Activated T-cell treated with anti-CD3 and anti-CD28 coated beads for 48 hours (primary cell): ENCODE measurements at regions not wholly inside any gene's neighbourhood (a gene's known extent, or its start where the extent isn't known, plus 50 kb on each side); places are given as distances from the start of the nearest gene placed in this dataset.
A peak's percentile ranks its signal among the peaks of the same experiment; 100 is the strongest.
"Not testable (repeated sequence)": the region's sequence is repeated elsewhere in the genome, so short reads cannot be mapped to it uniquely, and the experiment has no call there.

Experiments
- DNase-seq: peaks from one replicate; pipeline ENCODE4 v3.0.0-alpha.2; 2020; ENCODE audit warnings: low read depth

GRCh38 chr1:101550581-101550980 lies 313.8 kb downstream of the S1PR1 start:
- no peak for DNase-seq

- no peak for DNase-seq
These were observed 330.2 kb downstream of the S1PR1 start for GRCh38 chr1:101566883-101567538.

GRCh38 chr1:101567582-101568189 lies 330.9 kb downstream of the S1PR1 start:
- peak; percentile 25 for DNase-seq

GRCh38 chr1:101587741-101588140 lies 350.9 kb downstream of the S1PR1 start:
- no peak for DNase-seq

GRCh38 chr1:101588677-101589076 lies 351.9 kb downstream of the S1PR1 start:
- DNase-seq: no peak

GRCh38 chr1:101592845-101593244 lies 356.0 kb downstream of the S1PR1 start:
- DNase-seq: no peak

GRCh38 chr1:101595881-101596374 lies 359.1 kb downstream of the S1PR1 start:
- no peak for DNase-seq

- not testable (repeated sequence) for DNase-seq
These were observed 363.8 kb downstream of the S1PR1 start for GRCh38 chr1:101600615-101601014.

- no peak for DNase-seq
These were observed 366.9 kb downstream of the S1PR1 start for GRCh38 chr1:101603726-101604125.

- no peak for DNase-seq
These were observed 369.1 kb downstream of the S1PR1 start for GRCh38 chr1:101605878-101606277.

GRCh38 chr1:101613546-101613945 lies 376.7 kb downstream of the S1PR1 start:
- no peak for DNase-seq

- DNase-seq: no peak
These were observed 377.8 kb downstream of the OLFM3 start for GRCh38 chr1:101618900-101619299.

- DNase-seq: no peak
These were observed 364.0 kb downstream of the OLFM3 start for GRCh38 chr1:101632548-101633272.

GRCh38 chr1:101645810-101646209 lies 350.9 kb downstream of the OLFM3 start:
- DNase-seq: no peak

GRCh38 chr1:101652484-101652883 lies 344.2 kb downstream of the OLFM3 start:
- no peak for DNase-seq

GRCh38 chr1:101653482-101653946 lies 343.2 kb downstream of the OLFM3 start:
- no peak for DNase-seq

GRCh38 chr1:101664726-101665125 lies 332.0 kb downstream of the OLFM3 start:
- DNase-seq: no peak

- DNase-seq: no peak
These were observed 329.0 kb downstream of the OLFM3 start for GRCh38 chr1:101667761-101668160.

GRCh38 chr1:101683136-101683535 lies 313.6 kb downstream of the OLFM3 start:
- DNase-seq: no peak

GRCh38 chr1:101683561-101683960 lies 313.2 kb downstream of the OLFM3 start:
- no peak for DNase-seq

GRCh38 chr1:101697072-101697471 lies 299.7 kb downstream of the OLFM3 start:
- no peak for DNase-seq

GRCh38 chr1:101698681-101699080 lies 298.0 kb downstream of the OLFM3 start:
- no peak for DNase-seq

GRCh38 chr1:101704895-101705294 lies 291.8 kb downstream of the OLFM3 start:
- no peak for DNase-seq
